Pancreas (tissue), 10 donors: ENCODE measurements at regions not wholly inside any gene's neighbourhood (a gene's known extent, or its start where the extent isn't known, plus 50 kb on each side); places are given as distances from the start of the nearest gene placed in this dataset.
"Not testable (repeated sequence)": the region's sequence is repeated elsewhere in the genome, so short reads cannot be mapped to it uniquely, and the experiment has no call there.

Source experiments
- ATAC-seq, 4 donors: fragments of 200-7000 bp; cut with Tn5 transposase; one replicate each; pipeline versions ENCODE4 v1.8.0 to v1.9.1; 2020; ENCODE audit warnings: mild to moderate bottlenecking in 4 of 4, moderate library complexity in 4 of 4
- DNase-seq, 6 donors: peaks; one replicate each; pipeline ENCODE4 v3.0.0-alpha.2; 2020
- FAIRE-seq: peaks from 2 replicates; lab custom pipeline; 2012; peaks lifted over from hg19 to GRCh38; lab: Jason Lieb, UNC
- H3K27ac ChIP-seq, 4 donors: fragments of 200-600 bp; sonication (generic); 1 replicate in 3 of 4; 2 replicates in 1 of 4; pipeline versions ENCODE4 v1.5.0 to v1.8.0; 2020
- H3K27me3 ChIP-seq, 4 donors: fragments of 200-600 bp; one replicate each; pipeline ENCODE4 v1.8.0; 2021
- H3K36me3 ChIP-seq, 3 donors: fragments of 200-600 bp; sonication (generic) in 1 of 3; one replicate each; pipeline versions ENCODE4 v1.5.0 to v1.8.0; 2020 to 2021
- H3K4me1 ChIP-seq, 3 donors: fragments of 200-600 bp; one replicate each; pipeline ENCODE4 v1.8.0; 2021
- H3K4me3 ChIP-seq, 4 donors: fragments of 200-600 bp; sonication (generic) in 2 of 4; one replicate each; pipeline versions ENCODE4 v1.5.0 to v1.8.0; 2020 to 2021
- H3K9me3 ChIP-seq, 4 donors: fragments of 200-600 bp; one replicate each; pipeline ENCODE4 v1.8.0; 2021
- CTCF ChIP-seq, 4 donors: fragments of 200-600 bp; sonication (generic) in 3 of 4; IDR thresholded peaks; one replicate each; pipeline versions ENCODE4 v1.5.0 to v1.8.0; 2021; ENCODE audit warnings: antibody characterized with exemption in 4 of 4
- WGBS, 2 donors: extraction: QIAGEN DNeasy Blood & Tissue Kit; methylation state at CpG; one replicate each; pipeline ENCODE4 v1.1.7; 2013; 5-methylcytosine and 5-hydroxymethylcytosine counted together
- intact Hi-C, 3 donors: fragments of 100-400 bp; cut with DNase I; formaldehyde crosslinking; loops; one replicate each; pipeline versions ENCODE4 v1.11.1 to v1.14.2; 2022
- donor health status: healthy with polysubstance abuse.
- donor health status: DM: no; HTN: no; CAD: no; lungs with moderate emphysema.
- donor health status: DM: no; HTN: no; CAD: no.
- donor health status: control.
- donor health status: control.
- donor health status: Bipolar disorder and iron deficiency.
- donor health status: DM: yes; HTN: yes; CAD: no.
- donor health status: DM: no; HTN: no; CAD: no.
- donor health status: DM: no; HTN: no; CAD: no.
- donor health status: DM: yes; HTN: yes; CAD: no.

DNA sequence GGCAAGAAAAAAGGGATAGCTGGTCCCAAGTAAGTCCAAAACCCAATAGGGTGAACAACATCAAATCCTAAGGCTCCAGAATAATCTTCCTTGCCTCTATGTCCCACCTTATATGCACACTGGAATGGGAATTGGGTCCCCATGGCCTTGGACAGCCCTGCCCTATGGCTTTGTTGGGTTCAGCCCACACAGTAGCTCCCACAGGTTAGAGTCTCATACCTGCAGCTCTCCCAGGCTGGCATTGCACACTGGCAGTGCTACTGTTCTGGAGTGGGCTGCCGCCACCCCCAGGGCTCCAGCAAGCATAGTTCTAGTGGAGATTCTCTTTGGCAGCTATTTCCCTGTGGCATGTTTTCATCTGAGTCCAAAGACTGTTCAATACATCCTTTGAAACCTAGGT is 352.4 kb upstream of the CLEC14A start:
- H3K9me3 ChIP-seq: no peaks in the 10 kb centered on the region
- 77 to 89% methylated on average over 1 of the region's 1 CpG for WGBS, 2 donors
- no peak for FAIRE-seq
- no peaks in the 10 kb centered on the region for H3K36me3 ChIP-seq
- no peak overlapping the region for H3K4me3 ChIP-seq
- H3K4me1 ChIP-seq: no peaks in the 10 kb centered on the region
- H3K27ac ChIP-seq: no peak overlapping the region
- DNase-seq: no peak
- no peak for TF ChIP-seq CTCF (IDR thresholded peaks at IDR 0.05)
- intact Hi-C loops: no loop called here
- no peak for ATAC-seq
- no peaks in the 10 kb centered on the region for H3K27me3 ChIP-seq

GRCh38 chr14:38605193-38606114 is 349.6 kb upstream of the CLEC14A start:
- no peak for TF ChIP-seq CTCF (IDR thresholded peaks at IDR 0.05)
- no peak for ATAC-seq
- no peak overlapping the region for H3K4me3 ChIP-seq
- intact Hi-C loops: no loop called here
- WGBS, 2 donors: 48 to 56% methylated on average over 3 of the region's 3 CpGs
- no peak for DNase-seq
- no peak for FAIRE-seq
- no peaks in the 10 kb centered on the region for H3K4me1 ChIP-seq
- H3K27me3 ChIP-seq: no peaks in the 10 kb centered on the region
- no peaks in the 10 kb centered on the region for H3K36me3 ChIP-seq
- H3K27ac ChIP-seq: no peak overlapping the region
- no peaks in the 10 kb centered on the region for H3K9me3 ChIP-seq

- 49 to 52% methylated on average over 2 of the region's 2 CpGs for WGBS, 2 donors
- ATAC-seq, FAIRE-seq, H3K9me3 ChIP-seq, H3K4me1 ChIP-seq, DNase-seq, H3K27ac ChIP-seq, H3K27me3 ChIP-seq, H3K36me3 ChIP-seq, H3K4me3 ChIP-seq, intact Hi-C loops: not testable (repeated sequence)
Observed at GRCh38 chr14:38600572-38600971, 344.7 kb upstream of the CLEC14A start.

DNA sequence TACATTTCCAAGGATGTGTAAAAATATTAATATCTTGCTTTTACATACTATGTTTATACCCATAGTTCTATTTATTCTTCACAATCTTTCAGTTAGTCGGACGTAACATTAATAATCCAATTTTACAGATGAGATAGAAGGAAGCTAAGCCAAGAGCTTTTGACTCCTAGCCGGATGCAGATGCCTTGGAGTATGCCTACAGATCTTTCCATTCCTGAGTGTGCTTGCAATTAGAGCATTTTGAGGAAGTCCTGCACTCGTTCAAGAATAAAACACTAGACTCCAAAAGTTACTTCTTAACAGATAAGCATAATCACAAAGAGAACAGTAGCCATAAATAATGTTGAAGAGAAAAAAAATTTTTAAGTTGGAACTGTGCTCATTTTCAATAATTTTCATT is 337.6 kb upstream of the CLEC14A start:
- intact Hi-C loops: no loop called here
- Histone ChIP-seq H3K27me3 (no peaks in the 10 kb centered on the region), H3K4me3 (no peak overlapping the region), H3K9me3 (no peaks in the 10 kb centered on the region), H3K4me1 (no peaks in the 10 kb centered on the region), H3K36me3 (no peaks in the 10 kb centered on the region), H3K27ac (no peak overlapping the region)
- 39 to 84% methylated on average over 4 of the region's 4 CpGs for WGBS, 2 donors
- FAIRE-seq: no peak
- no peak for ATAC-seq
- no peak for DNase-seq
- no peak for TF ChIP-seq CTCF (IDR thresholded peaks at IDR 0.05)

DNA sequence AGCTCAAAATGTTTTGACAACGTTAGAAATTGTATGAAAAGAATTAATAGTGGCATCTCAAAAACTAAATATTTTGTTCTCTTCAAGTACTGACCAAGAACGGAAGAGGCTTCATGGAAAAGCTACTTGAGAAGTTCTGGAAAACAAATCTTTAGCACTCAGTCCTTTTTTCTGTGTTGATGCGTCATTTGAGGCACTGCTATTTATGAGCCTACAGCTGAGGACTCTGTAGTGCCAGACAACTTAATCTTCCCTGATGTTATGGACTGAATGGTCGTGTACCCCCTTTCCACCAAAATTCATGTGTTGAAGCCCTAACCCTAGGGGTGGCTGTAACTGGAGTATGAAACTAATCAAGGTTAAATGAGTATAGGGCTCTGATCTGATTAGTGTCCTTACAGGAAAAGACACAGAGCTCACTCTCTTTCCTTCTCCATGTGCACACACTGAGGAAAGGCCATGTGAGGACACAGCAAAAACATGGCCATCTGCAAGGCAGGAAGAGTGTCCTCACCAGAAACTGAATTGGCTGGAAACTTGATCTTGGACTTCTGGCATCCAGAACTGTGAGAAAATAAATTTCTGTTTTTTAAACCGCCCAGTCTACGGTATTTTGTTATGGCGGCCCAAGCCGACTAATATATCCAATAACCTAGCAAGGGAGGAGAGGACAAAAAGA is 337.0 kb upstream of the CLEC14A start:
- H3K4me1 ChIP-seq: no peaks in the 10 kb centered on the region
- TF ChIP-seq CTCF (IDR thresholded peaks at IDR 0.05): no peak
- no peaks in the 10 kb centered on the region for H3K36me3 ChIP-seq
- intact Hi-C loops: no loop called here
- no peak for ATAC-seq
- no peak overlapping the region for H3K27ac ChIP-seq
- no peaks in the 10 kb centered on the region for H3K9me3 ChIP-seq
- H3K27me3 ChIP-seq: no peaks in the 10 kb centered on the region
- FAIRE-seq: no peak
- 69 to 77% methylated on average over 8 of the region's 8 CpGs for WGBS, 2 donors
- DNase-seq: no peak
- H3K4me3 ChIP-seq: no peak overlapping the region
